Panc1 (cell line): ENCODE measurements at regions not wholly inside any gene's neighbourhood (a gene's known extent, or its start where the extent isn't known, plus 50 kb on each side); places are given as distances from the start of the nearest gene placed in this dataset.

Source experiments
- ATAC-seq: fragments of 200-7000 bp; cut with Tn5 transposase; 2 replicates; pipeline ENCODE4 v1.9.1; 2020; ENCODE audit warnings: mild to moderate bottlenecking, moderate library complexity
- BruUV-seq: library from RNA; stranded (reverse); fragments of 400-500 nt; replicated peaks from 2 replicates; lab custom pipeline; 2021; lab: Mats Ljungman, UMichigan
- CTCF ChIA-PET: fragments of 300-600 bp; sonication (Branson Sonifier 250); formaldehyde crosslinking; loops from one replicate; lab custom pipeline; 2022; ENCODE audit warnings: antibody characterized with exemption; lab: Charles Lee
- POLR2A ChIA-PET: fragments of 300-600 bp; sonication (Branson Sonifier 250); formaldehyde crosslinking; loops from one replicate; lab custom pipeline; 2022; ENCODE audit warnings: antibody characterized with exemption; lab: Charles Lee
- DNase-seq: peaks from one replicate; pipeline ENCODE4 v3.0.0-alpha.2; 2010; ENCODE audit warnings: low read depth, low spot score
- H3K27ac ChIP-seq: 2 replicates; pipeline ENCODE4 v1.5.1; 2011; ENCODE audit warnings: mild to moderate bottlenecking, low read length, inconsistent platforms
- H3K27me3 ChIP-seq: fragments of 200-500 bp; sonication (Bioruptor generic); 2 replicates; pipeline ENCODE4 v1.6.0; 2014; ENCODE audit warnings: low read length, inconsistent platforms; ENCODE audit not compliant: control insufficient read depth, insufficient read depth
- H3K36me3 ChIP-seq: fragments of 200-500 bp; sonication (Bioruptor generic); 2 replicates; pipeline ENCODE4 v1.5.1; 2014; ENCODE audit warnings: inconsistent platforms, mild to moderate bottlenecking, low read length, moderate library complexity; ENCODE audit not compliant: control insufficient read depth, insufficient read depth
- H3K4me1 ChIP-seq: 2 replicates; pipeline ENCODE4 v1.5.1; 2011; ENCODE audit warnings: inconsistent platforms, mild to moderate bottlenecking, low read length, moderate library complexity; ENCODE audit not compliant: control insufficient read depth, insufficient read depth
- H3K4me3 ChIP-seq, 2 experiments: 2 replicates each; pipeline ENCODE4 v1.5.1; 2011 to 2012; ENCODE audit warnings: low read depth in 2 of 2, low read length in 2 of 2, mild to moderate bottlenecking in 2 of 2, inconsistent platforms in 1 of 2, moderate library complexity in 1 of 2
- H3K9me3 ChIP-seq: fragments of 200-500 bp; sonication (Bioruptor generic); 2 replicates; pipeline ENCODE4 v1.5.1; 2014; ENCODE audit warnings: low read depth, mild to moderate bottlenecking, inconsistent platforms, low read length, moderate library complexity; ENCODE audit not compliant: control insufficient read depth, insufficient read depth
- POLR2AphosphoS5 ChIP-seq: IDR thresholded peaks from 2 replicates; pipeline ENCODE4 v1.6.1; 2012; ENCODE audit warnings: mild to moderate bottlenecking, low read depth, low read length, moderate library complexity
- SIN3A ChIP-seq: IDR thresholded peaks from 2 replicates; pipeline ENCODE4 v1.6.1; 2012; ENCODE audit warnings: low read depth, mild to moderate bottlenecking, low read length, moderate library complexity, borderline replicate concordance; ENCODE audit not compliant: insufficient read depth
- TCF7L2 ChIP-seq: IDR thresholded peaks from 2 replicates; pipeline ENCODE4 v1.6.1; 2011; ENCODE audit warnings: mild to moderate bottlenecking, low read depth, low read length, inconsistent platforms
- in situ Hi-C: cut with HindIII; loops from 2 replicates; pipeline ENCODE4 v1.10.0; 2016; ENCODE audit warnings: low sequenced_read_pairs, low pct_unique_long_range_greater_than_20kb
- intact Hi-C: fragments of 100-400 bp; cut with micrococcal nuclease; formaldehyde crosslinking; loops from one replicate; pipeline ENCODE4 v1.10.0; 2022; ENCODE audit not compliant: unreplicated experiment
- TF ChIP-seq, protein P1 (sequence below), 2 experiments: IDR thresholded peaks; 2 replicates each; pipeline ENCODE4 v1.6.1; 2011 to 2012; ENCODE audit warnings: low read depth in 2 of 2, control low read depth in 1 of 2, low read length in 1 of 2, mild to moderate bottlenecking in 1 of 2, moderate library complexity in 1 of 2; ENCODE audit not compliant: insufficient read depth in 1 of 2
- TF ChIP-seq, protein P2 (sequence below): fragments of 450-650 bp; IDR thresholded peaks from 2 replicates; pipeline ENCODE4 v1.5.1; 2017; ENCODE audit warnings: mild to moderate bottlenecking

DNA sequence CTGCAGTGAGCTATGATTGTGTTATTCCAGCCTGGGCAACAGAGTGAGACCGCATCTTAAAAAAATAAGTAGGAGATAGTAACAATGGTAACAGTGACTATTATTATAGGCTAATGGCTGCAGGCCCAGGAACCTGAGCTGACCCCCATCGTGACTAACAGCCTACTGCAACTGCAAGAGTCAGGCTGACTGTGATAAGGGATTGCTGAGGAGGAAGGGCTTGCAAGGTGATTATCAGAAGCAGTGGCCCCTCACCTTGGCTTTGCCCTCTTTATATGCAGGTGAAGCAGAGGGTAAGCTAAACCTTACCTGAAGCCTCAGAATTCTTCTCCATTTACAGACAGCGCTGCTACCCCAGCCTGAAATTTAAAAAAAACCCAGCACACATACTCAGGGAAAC lies 83.9 kb upstream of the SDK1 start:
- H3K36me3 ChIP-seq, result no peaks in the 10 kb centered on the region
- ATAC-seq, result peak; percentile 44; the same call in 1 of the 2 replicates
- no peaks in the 10 kb centered on the region for H3K27me3 ChIP-seq
- peaks cover 12% of the 10 kb centered on the region; the same call in 1 of the 2 replicates for H3K4me1 ChIP-seq
- DNase-seq, result no peak
- no peak overlapping the region for H3K27ac ChIP-seq
- TF ChIP-seq, protein P1, sequence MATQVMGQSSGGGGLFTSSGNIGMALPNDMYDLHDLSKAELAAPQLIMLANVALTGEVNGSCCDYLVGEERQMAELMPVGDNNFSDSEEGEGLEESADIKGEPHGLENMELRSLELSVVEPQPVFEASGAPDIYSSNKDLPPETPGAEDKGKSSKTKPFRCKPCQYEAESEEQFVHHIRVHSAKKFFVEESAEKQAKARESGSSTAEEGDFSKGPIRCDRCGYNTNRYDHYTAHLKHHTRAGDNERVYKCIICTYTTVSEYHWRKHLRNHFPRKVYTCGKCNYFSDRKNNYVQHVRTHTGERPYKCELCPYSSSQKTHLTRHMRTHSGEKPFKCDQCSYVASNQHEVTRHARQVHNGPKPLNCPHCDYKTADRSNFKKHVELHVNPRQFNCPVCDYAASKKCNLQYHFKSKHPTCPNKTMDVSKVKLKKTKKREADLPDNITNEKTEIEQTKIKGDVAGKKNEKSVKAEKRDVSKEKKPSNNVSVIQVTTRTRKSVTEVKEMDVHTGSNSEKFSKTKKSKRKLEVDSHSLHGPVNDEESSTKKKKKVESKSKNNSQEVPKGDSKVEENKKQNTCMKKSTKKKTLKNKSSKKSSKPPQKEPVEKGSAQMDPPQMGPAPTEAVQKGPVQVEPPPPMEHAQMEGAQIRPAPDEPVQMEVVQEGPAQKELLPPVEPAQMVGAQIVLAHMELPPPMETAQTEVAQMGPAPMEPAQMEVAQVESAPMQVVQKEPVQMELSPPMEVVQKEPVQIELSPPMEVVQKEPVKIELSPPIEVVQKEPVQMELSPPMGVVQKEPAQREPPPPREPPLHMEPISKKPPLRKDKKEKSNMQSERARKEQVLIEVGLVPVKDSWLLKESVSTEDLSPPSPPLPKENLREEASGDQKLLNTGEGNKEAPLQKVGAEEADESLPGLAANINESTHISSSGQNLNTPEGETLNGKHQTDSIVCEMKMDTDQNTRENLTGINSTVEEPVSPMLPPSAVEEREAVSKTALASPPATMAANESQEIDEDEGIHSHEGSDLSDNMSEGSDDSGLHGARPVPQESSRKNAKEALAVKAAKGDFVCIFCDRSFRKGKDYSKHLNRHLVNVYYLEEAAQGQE (IDR thresholded peaks at IDR 0.05; ENCODE audit: insufficient read depth in 1 of 2, low read depth in 2 of 2, low read length in 1 of 2), result no peak
- TF ChIP-seq POLR2AphosphoS5 (no peak), TCF7L2 (no peak), SIN3A (no peak)
- TF ChIP-seq, protein P2, sequence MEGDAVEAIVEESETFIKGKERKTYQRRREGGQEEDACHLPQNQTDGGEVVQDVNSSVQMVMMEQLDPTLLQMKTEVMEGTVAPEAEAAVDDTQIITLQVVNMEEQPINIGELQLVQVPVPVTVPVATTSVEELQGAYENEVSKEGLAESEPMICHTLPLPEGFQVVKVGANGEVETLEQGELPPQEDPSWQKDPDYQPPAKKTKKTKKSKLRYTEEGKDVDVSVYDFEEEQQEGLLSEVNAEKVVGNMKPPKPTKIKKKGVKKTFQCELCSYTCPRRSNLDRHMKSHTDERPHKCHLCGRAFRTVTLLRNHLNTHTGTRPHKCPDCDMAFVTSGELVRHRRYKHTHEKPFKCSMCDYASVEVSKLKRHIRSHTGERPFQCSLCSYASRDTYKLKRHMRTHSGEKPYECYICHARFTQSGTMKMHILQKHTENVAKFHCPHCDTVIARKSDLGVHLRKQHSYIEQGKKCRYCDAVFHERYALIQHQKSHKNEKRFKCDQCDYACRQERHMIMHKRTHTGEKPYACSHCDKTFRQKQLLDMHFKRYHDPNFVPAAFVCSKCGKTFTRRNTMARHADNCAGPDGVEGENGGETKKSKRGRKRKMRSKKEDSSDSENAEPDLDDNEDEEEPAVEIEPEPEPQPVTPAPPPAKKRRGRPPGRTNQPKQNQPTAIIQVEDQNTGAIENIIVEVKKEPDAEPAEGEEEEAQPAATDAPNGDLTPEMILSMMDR, result no peak
- H3K4me3 ChIP-seq, result no peak overlapping the region
- CTCF ChIA-PET, result interaction anchor here (0.6 kb wide), 3 partner anchors 42 to 199 kb away, joined by 3 to 11 read pairs (median 4); no protein-coding TSS in a partner anchor
- no TSS peak for BruUV-seq
- in situ Hi-C loops (no loop called here), intact Hi-C loops (no loop called here)
- POLR2A ChIA-PET, result no interaction called here
- H3K9me3 ChIP-seq, result no peaks in the 10 kb centered on the region

DNA sequence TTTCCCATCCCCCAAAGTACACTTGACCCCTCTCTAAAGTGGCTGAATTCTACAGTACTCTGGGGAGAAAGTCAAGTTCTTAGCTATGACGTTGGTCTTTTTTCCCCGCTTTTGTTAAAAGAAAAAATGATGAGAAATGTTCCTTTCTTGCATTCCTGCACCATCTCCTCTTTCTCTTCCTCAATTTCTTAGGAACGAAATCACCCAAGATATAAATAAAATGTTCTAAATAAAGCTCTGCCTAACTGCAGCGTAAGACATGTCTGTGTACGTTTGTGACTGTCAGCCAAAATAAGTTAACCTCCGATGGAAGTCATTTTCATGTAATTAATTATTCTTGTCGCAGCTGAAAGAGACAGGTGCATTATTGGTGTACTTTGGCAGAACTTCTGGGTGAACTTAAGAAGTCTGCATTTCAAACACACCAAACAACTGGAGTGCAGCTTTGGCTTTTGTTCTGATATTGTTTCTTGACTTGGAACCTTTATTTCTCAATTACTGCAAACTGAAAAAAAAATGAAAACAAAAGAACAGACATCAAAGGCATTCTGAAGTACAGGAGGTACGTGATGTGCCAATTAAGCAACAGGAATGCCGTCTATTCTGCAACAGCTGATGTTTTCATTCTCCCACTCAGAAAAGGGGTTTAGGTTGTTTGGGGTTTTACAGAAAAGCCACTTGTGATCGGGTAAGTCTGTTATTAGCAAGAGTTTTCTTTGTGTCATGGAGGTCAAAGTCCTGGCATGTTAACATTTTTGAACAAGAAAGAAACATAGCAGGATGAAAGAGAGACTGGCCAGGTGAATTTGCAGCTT lies 82.4 kb upstream of the SDK1 start:
- ChIA-PET CTCF (interaction anchor here (0.5 kb wide), 1 partner anchor 10 kb away, joined by 3 read pairs; no protein-coding TSS in a partner anchor), POLR2A (no interaction called here)
- intact Hi-C loops (no loop called here), in situ Hi-C loops (no loop called here)
- no peak overlapping the region for H3K4me3 ChIP-seq
- H3K9me3 ChIP-seq, result no peaks in the 10 kb centered on the region
- no peak for DNase-seq
- TF ChIP-seq SIN3A, result no peak
- TF ChIP-seq TCF7L2, result peak; percentile 67; the same call in 1 of the 2 replicates
- peaks cover 12% of the 10 kb centered on the region; the same call in 1 of the 2 replicates for H3K4me1 ChIP-seq
- no peak for ATAC-seq
- H3K27me3 ChIP-seq, result no peaks in the 10 kb centered on the region
- no peak overlapping the region; the same call in 1 of the 2 replicates for H3K27ac ChIP-seq
- BruUV-seq, result no TSS peak
- no peaks in the 10 kb centered on the region for H3K36me3 ChIP-seq
